PC-9 (cell line): ENCODE measurements at regions not wholly inside any gene's neighbourhood (a gene's known extent, or its start where the extent isn't known, plus 50 kb on each side); places are given as distances from the start of the nearest gene placed in this dataset.

Source experiments
- CTCF ChIP-seq: fragments of 200-600 bp; sonication (generic); conservative IDR thresholded peaks from 2 replicates; pipeline ENCODE4 v1.6.1; 2017; ENCODE audit warnings: mixed run types, antibody characterized with exemption, mild to moderate bottlenecking, moderate library complexity
- EZH2 ChIP-seq: fragments of 200-600 bp; sonication (generic); IDR thresholded peaks from 2 replicates; pipeline ENCODE4 v1.8.0; 2017; ENCODE audit warnings: antibody characterized with exemption, low read depth

DNA sequence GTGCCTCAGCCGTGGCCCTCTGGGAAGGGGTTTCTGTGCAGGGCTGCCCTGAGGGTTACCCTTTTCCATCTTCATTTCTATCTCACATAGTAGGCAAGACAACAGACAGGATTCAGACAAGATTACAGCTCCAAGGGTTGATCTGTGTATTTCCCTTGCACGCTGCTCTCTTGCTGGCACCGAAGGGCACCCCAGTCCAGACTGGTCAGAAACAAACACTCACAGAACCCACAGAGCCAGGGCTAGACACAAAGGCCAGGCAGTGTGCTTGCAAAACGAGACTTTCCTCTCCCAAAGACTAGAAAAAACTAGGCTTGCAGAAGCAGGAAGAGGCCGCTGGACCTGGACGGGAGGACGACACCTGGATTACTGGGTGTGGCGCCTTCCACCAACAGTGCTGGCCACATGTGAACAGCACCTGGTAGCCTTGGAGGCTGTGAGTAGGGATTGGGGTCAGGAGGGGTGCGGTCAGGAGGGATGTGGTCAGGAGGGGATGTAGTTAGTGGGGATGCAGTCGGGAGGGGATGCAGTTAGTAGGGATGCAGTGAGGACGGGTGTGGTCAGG, 96.8 kb downstream of the BDH1 start:
- TF ChIP-seq EZH2 (no peak), CTCF (no peak)
